A204.1 (cell line): ENCODE measurements at regions not wholly inside any gene's neighbourhood (a gene's known extent, or its start where the extent isn't known, plus 50 kb on each side); places are given as distances from the start of the nearest gene placed in this dataset.

Source experiments
- FAIRE-seq: peaks from 2 replicates; lab custom pipeline; 2012; peaks lifted over from hg19 to GRCh38; lab: Jason Lieb, UNC

GRCh38 chr22:49255741-49256318, 571.8 kb downstream of the BRD1 start:
- FAIRE-seq = no peak

GRCh38 chr22:49255154-49255553, 572.5 kb downstream of the BRD1 start:
- no peak for FAIRE-seq

GRCh38 chr22:49253656-49254055, 574.0 kb downstream of the BRD1 start:
- no peak for FAIRE-seq

GRCh38 chr22:49251371-49251770, 576.3 kb downstream of the BRD1 start:
- FAIRE-seq = no peak

GRCh38 chr22:49247194-49247924, 580.3 kb downstream of the BRD1 start:
- FAIRE-seq = no peak

GRCh38 chr22:49244466-49245420, 582.9 kb downstream of the BRD1 start:
- FAIRE-seq = no peak

- no peak for FAIRE-seq
These were observed 583.7 kb downstream of the BRD1 start for GRCh38 chr22:49243965-49244364.

GRCh38 chr22:49243335-49243734, 584.3 kb downstream of the BRD1 start:
- no peak for FAIRE-seq

- no peak for FAIRE-seq
These were observed 585.2 kb downstream of the BRD1 start for GRCh38 chr22:49242480-49242879.

GRCh38 chr22:49241174-49241851, 586.4 kb downstream of the BRD1 start:
- no peak for FAIRE-seq

GRCh38 chr22:49240472-49240871, 587.2 kb downstream of the BRD1 start:
- no peak for FAIRE-seq

- no peak for FAIRE-seq
These were observed 587.7 kb downstream of the BRD1 start for GRCh38 chr22:49240016-49240380.

GRCh38 chr22:49239264-49240015, 588.2 kb downstream of the BRD1 start:
- FAIRE-seq = no peak

GRCh38 chr22:49238181-49239141, 589.2 kb downstream of the BRD1 start:
- FAIRE-seq = no peak

GRCh38 chr22:49237703-49238102, 590.0 kb downstream of the BRD1 start:
- FAIRE-seq = no peak

- FAIRE-seq = no peak
These were observed 590.4 kb downstream of the BRD1 start for GRCh38 chr22:49237279-49237678.

GRCh38 chr22:49236541-49237075, 591.1 kb downstream of the BRD1 start:
- FAIRE-seq = no peak

- FAIRE-seq = no peak
These were observed 592.0 kb downstream of the BRD1 start for GRCh38 chr22:49235463-49236300.

- no peak for FAIRE-seq
These were observed 593.2 kb downstream of the BRD1 start for GRCh38 chr22:49234459-49234858.
